GM12891 (cell line): ENCODE measurements at regions not wholly inside any gene's neighbourhood (a gene's known extent, or its start where the extent isn't known, plus 50 kb on each side); places are given as distances from the start of the nearest gene placed in this dataset.

Experiments
- POLR2A ChIP-seq: IDR thresholded peaks from 2 replicates; pipeline ENCODE4 v1.6.1; 2011; ENCODE audit warnings: low read depth, low read length, control low read depth
- POLR2AphosphoS5 ChIP-seq: IDR thresholded peaks from 2 replicates; pipeline ENCODE4 v1.6.1; 2011; ENCODE audit warnings: low read depth, low read length, control low read depth
- POU2F2 ChIP-seq: IDR thresholded peaks from 2 replicates; pipeline ENCODE4 v1.6.1; 2011; ENCODE audit warnings: low read depth, mild to moderate bottlenecking, control low read depth, low read length, moderate library complexity
- SPI1 ChIP-seq: IDR thresholded peaks from 2 replicates; pipeline ENCODE4 v1.6.1; 2011; ENCODE audit warnings: low read depth, low read length, control low read depth
- TAF1 ChIP-seq: IDR thresholded peaks from 2 replicates; pipeline ENCODE4 v1.6.1; 2011; ENCODE audit warnings: low read depth, low read length, control low read depth

DNA sequence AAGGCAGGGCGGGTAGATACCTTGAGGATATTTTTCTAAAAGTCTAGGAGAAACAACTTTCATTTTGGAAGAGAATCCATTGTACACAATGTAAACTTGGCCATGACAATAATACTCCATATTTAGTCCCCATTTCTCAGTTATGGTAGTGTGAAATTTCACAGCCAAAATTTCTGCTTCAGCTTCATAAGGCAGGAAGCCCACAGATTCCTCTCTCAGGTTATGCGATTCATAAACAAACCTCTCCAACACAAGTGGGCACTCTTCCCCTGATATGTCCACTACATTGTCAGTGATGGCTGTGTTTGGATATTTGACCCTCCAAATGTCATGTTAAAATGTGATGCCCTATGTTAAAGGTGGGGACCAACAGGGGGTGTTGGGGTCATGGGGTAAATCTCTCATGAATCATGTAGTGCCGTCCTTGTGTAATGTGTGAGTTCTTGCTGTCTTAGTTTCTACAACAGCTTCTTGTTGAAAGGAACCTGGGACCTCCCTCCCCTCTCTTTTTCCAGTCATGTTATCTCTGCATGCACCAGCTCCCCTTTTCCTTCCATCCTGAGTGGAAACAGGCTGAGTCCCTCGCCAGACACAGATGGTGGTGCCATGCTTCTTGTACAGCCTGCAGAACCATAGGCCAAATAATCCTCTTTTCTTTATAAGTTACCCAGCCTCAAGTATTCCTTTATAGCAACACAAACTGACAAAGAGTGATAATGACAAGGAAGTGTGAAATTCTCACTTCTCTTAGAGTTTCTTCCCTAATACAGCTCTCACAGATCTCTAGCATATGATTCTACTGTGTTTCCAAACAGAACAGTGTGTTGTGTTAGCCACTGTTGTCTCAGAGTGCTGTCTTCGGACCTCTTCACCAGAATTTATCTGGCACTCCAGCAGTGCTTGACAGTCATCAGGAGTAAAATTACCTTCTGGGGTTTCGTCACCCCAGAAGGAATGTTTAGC lies 598.4 kb upstream of the GNPDA2 start:
- TF ChIP-seq POLR2AphosphoS5 (no peak), POLR2A (no peak), SPI1 (peak; percentile 20; the same call in 1 of the 2 replicates), POU2F2 (no peak), TAF1 (no peak)
